Lower lobe of right lung (tissue), 2 donors: ENCODE measurements at regions not wholly inside any gene's neighbourhood (a gene's known extent, or its start where the extent isn't known, plus 50 kb on each side); places are given as distances from the start of the nearest gene placed in this dataset.

Experiments used
- ATAC-seq, 2 donors: fragments of 200-7000 bp; cut with Tn5 transposase; one replicate each; pipeline ENCODE4 v1.9.1; 2020 to 2022; ENCODE audit warnings: mild to moderate bottlenecking in 2 of 2, moderate library complexity in 2 of 2
- DNase-seq: peaks from one replicate; pipeline ENCODE4 v3.0.0-alpha.2; 2020
- H3K27ac ChIP-seq: fragments of 200-600 bp; one replicate; pipeline ENCODE4 v1.8.0; 2022
- H3K27me3 ChIP-seq: fragments of 200-600 bp; one replicate; pipeline ENCODE4 v1.8.0; 2022; ENCODE audit warnings: low read depth
- H3K36me3 ChIP-seq: fragments of 200-600 bp; one replicate; pipeline ENCODE4 v1.8.0; 2022; ENCODE audit warnings: mild to moderate bottlenecking
- H3K4me1 ChIP-seq: fragments of 200-600 bp; one replicate; pipeline ENCODE4 v1.8.0; 2022
- H3K4me3 ChIP-seq: fragments of 200-600 bp; one replicate; pipeline ENCODE4 v1.8.0; 2022; ENCODE audit warnings: mild to moderate bottlenecking
- H3K9me3 ChIP-seq: fragments of 200-600 bp; one replicate; pipeline ENCODE4 v1.8.0; 2022
- CTCF ChIP-seq: fragments of 200-600 bp; IDR thresholded peaks from one replicate; pipeline ENCODE4 v1.8.0; 2022; ENCODE audit warnings: antibody characterized with exemption, mild to moderate bottlenecking
- intact Hi-C: fragments of 100-400 bp; cut with DNase I; formaldehyde crosslinking; loops from one replicate; pipeline ENCODE4 v1.11.0; 2022
- donor health status: DM: no; HTN: yes; CAD: no; lungs with severe emphysema.

DNA sequence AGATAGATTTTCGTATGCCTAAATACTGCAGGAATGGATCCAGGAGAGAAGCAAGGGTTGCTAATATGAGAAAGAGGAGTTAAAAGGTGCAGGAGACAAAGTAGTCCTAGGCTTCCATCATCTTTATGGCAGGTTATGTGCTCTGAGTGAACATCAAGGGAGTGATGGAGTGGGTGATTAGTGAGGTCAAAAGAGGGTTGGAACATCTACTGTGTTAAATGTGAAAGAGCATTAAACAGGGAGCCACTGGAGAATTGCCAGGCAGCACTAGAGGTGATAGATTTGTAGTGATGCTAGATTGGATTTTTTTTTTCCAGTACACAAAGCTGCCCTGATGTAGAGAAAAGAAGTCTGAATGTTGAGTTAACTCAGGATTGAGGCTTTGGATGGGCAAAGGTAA, 199.3 kb downstream of the NMUR2 start:
- no peak for TF ChIP-seq CTCF
- Histone ChIP-seq H3K4me3 (no peak overlapping the region), H3K27me3 (no peaks in the 10 kb centered on the region), H3K36me3 (no peaks in the 10 kb centered on the region), H3K4me1 (no peaks in the 10 kb centered on the region), H3K27ac (no peak overlapping the region), H3K9me3 (no peaks in the 10 kb centered on the region)
- DNase-seq (no peak), ATAC-seq (no peak)
- intact Hi-C loops, result no loop called here

DNA sequence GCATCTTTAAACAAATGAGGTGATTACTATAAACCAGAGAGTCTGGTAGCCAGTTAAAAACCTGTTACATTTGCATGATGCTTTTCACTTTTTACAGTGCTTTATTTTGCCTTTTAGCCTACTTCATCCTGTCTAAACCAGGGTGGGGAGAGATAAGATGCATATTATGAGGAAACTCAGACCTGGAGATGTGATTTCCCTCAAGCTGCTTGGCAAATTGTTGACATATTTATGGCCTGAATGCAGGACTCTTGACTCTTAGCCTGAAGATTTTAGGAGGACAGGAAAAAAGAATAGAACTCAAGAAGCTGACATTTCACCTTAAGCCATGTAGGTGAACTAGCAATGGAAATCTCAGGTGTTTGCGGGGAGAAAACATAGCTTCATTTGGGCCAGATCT, 202.8 kb downstream of the NMUR2 start:
- TF ChIP-seq CTCF, result no peak
- Histone ChIP-seq H3K4me1 (no peaks in the 10 kb centered on the region), H3K27ac (no peak overlapping the region), H3K36me3 (no peaks in the 10 kb centered on the region), H3K9me3 (no peaks in the 10 kb centered on the region), H3K27me3 (no peaks in the 10 kb centered on the region), H3K4me3 (no peak overlapping the region)
- intact Hi-C loops, result no loop called here
- ATAC-seq, result no peak
- no peak for DNase-seq

DNA sequence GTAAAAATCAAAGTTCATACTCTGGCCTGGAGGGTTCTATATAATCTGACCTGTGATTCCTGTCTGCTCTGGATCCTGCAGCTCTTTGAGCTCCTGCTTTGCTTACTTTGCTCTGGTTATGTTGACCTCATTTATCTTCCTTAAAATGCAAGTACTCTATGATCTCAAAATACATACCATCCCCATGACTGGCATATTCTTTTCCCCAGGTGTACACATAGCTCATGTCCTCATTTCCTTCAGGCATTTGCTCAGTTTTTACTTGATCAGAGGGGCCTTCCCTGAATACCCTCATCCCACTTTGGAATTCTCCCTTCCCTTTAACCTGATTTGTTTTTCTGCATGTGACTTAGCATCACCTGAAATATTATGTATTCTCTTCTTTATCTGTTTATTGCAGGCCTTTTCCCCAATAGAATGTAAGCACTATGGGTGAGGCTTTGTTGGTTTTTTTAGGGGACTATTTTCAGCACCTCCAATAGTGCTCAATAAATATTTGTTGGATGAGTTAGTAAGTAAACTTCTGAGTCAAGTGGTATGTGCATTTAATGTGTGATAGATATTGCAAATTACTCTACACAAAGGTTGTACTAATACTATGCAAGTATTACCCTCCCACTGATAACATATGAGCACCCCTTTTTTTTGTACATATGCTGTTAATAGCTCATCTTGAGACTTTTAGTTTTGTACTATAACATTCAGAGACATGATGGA, 211.5 kb downstream of the NMUR2 start:
- Histone ChIP-seq H3K9me3 (peaks cover 6% of the 10 kb centered on the region), H3K36me3 (no peaks in the 10 kb centered on the region), H3K27me3 (no peaks in the 10 kb centered on the region), H3K4me3 (no peak overlapping the region), H3K4me1 (no peaks in the 10 kb centered on the region), H3K27ac (no peak overlapping the region)
- intact Hi-C loops, result no loop called here
- ATAC-seq (no peak), DNase-seq (no peak)
- no peak for TF ChIP-seq CTCF

DNA sequence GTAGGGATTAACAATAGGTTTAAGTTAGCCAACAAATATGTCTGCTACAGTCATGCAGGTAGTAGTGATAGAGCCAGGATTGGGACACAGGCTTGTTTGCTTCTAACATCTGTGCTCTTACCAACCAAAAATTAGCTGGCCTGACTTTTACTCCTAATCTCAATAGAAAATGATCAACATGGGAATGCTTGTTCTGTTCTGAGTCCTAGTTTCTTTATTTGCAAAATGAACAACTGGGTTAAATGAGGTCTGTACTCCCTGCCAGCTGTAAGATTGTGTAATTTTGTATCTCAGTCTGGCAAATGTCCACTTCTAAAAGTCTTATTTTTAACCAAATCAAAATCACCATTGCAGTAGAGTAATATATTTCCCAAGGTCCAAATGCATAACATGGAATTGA, 216.8 kb downstream of the NMUR2 start:
- H3K4me1 ChIP-seq, result no peaks in the 10 kb centered on the region
- DNase-seq (no peak), ATAC-seq (no peak)
- TF ChIP-seq CTCF, result no peak
- H3K27ac ChIP-seq, result no peak overlapping the region
- no peaks in the 10 kb centered on the region for H3K36me3 ChIP-seq
- H3K4me3 ChIP-seq, result no peak overlapping the region
- no peaks in the 10 kb centered on the region for H3K27me3 ChIP-seq
- intact Hi-C loops, result no loop called here
- peaks cover 8% of the 10 kb centered on the region for H3K9me3 ChIP-seq

DNA sequence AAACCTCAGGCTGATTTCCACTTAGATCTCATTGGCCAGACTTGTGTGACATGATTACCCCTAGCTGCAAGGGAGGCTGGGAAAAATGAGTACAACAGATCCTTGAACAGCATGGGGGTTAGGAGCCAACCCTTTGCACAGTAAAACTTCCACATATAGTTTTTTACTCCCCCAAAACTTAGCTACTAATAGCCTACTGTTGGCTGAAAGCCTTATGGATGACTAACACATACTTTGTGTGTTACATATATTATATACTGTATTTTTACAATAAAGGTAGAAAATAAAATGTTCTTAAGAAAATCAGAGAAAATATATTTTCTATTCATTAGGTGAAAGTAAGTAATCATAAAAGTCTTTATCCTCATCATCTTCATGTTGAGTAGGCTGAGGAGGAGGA, 217.4 kb downstream of the NMUR2 start:
- intact Hi-C loops, result no loop called here
- Histone ChIP-seq H3K27ac (no peak overlapping the region), H3K4me1 (no peaks in the 10 kb centered on the region), H3K36me3 (no peaks in the 10 kb centered on the region), H3K9me3 (peaks cover 8% of the 10 kb centered on the region), H3K27me3 (no peaks in the 10 kb centered on the region), H3K4me3 (no peak overlapping the region)
- no peak for TF ChIP-seq CTCF
- no peak for DNase-seq
- no peak for ATAC-seq
